KBM-7 (cell line): ENCODE measurements at regions not wholly inside any gene's neighbourhood (a gene's known extent, or its start where the extent isn't known, plus 50 kb on each side); places are given as distances from the start of the nearest gene placed in this dataset.
"Not testable (repeated sequence)": the region's sequence is repeated elsewhere in the genome, so short reads cannot be mapped to it uniquely, and the experiment has no call there.

Source experiments
- DNase-seq: peaks from one replicate; pipeline ENCODE4 v3.0.0-alpha.2; 2015
- in situ Hi-C: fragments of 300-500 bp; cut with MboI; formaldehyde crosslinking; loops from 2 replicates; pipeline ENCODE4 v1.14.3; 2020; ENCODE audit warnings: low sequenced_read_pairs, low pct_unique_long_range_greater_than_20kb, mixed read lengths

DNA sequence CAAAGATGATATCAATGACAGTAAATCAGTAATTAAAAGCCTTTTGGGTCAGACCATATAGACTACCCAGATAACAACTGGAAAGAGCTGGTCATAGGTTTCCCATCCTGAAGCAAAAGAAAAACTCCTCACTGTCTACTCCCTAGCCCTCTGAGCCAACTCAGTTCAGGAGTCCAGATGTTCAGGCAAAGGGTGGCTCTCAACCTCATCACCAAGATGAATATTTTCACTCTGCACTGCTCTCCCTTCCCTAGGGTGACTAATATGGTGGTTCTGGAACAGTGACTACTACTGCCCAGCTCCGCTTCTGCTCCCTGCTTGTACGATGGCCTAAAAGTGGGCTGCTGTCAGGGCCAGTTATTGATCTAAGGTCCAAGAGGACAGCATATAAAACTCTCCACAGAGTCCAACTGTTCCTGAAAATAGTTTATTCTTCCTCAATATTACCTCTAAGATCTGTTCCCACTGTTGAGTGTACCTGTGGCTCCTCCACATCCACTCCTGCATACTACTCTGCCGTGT lies 263.4 kb upstream of the SLC30A5 start:
- DNase-seq, result no peak
- in situ Hi-C loops, result no loop called here

GRCh38 chr5:68834491-68834981 lies 259.3 kb upstream of the SLC30A5 start:
- DNase-seq, result no peak
- in situ Hi-C loops, result no loop called here

- DNase-seq, result no peak
Measured at GRCh38 chr5:68838157-68838718, 255.6 kb upstream of the SLC30A5 start.

DNA sequence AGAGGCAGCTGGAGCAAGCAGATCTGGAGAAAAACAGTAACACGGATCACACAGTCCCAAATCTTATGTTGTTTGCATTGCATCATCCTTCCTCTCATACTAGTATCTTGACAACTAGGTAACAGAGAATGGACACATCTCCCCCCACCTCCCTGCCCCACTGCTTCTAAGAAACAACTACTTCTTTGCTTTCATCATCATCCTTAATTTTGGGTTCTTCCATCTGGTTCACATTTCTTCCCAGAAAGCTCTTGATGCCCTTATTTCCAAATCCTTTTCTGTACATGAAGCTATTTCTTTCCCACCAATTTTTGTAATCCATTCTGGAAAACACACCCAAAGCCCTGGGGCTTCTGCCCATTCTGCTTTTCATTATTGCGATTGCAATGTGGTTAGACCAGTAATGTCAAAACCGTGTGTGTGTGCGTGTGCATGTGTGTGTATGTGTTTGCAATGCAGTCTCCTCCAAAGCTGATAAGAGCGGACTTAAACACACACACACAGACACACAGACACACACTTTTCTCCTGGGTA lies 254.7 kb upstream of the SLC30A5 start:
- no peak for DNase-seq
- in situ Hi-C loops, result no loop called here

More at GRCh38 chr5:68838157-68838718, 255.6 kb upstream of the SLC30A5 start:
- in situ Hi-C loops, result no loop called here

DNA sequence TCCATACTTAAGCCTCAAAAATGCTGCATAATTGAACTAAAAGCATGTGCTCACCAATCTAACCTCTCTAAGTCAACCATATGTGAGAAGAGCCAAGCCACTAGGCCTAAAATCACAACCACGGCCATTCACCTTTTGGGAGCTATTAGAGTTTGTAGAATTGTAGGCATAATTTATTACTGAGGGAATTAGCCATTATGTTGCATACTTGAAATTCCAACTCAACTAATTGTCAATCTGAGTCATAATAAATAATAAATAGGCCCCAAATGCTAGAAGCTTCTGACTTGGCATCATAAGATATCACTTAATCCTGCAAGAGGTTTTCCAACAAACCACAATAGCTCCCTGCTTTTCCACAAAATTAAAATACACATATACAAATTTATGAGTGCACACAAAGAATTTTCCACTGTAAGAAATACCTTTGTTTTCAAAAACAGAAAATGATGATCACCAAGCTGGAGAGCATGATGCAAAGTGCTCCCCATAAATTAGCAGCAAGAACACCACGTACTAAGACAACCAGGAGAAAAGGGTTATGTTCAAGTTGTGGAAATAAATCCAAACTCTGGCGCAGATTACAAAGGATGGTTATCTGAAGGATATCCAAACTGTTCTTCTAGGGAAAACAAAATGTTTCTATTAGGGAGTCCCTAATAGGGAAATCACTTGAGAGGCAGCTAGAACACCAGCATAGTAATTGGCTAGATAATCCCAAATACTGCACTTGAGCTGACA lies 250.0 kb upstream of the SLC30A5 start:
- no peak for DNase-seq
- in situ Hi-C loops, result no loop called here

DNA sequence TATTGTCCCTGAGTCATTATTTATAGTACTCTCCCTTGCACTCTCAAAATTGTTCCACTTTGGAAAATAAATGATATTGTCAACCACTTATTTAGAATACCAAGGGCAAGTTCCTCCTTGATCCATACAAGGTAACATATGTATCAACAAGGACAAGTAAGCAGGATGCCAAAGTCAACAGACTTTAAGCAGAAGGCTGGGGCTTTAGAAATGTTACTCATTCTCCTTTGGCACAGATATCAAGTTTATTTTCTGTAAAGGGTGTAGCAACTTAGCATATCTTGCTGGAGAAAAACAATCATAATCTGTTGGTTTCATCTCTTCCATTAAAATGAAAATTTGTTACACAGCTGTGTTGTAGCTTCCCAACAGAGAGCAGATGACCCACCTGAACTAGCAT lies 248.7 kb upstream of the SLC30A5 start:
- no peak for DNase-seq
- in situ Hi-C loops, result no loop called here

GRCh38 chr5:68846828-68847227 lies 247.0 kb upstream of the SLC30A5 start:
- in situ Hi-C loops, result no loop called here
- no peak for DNase-seq

DNA sequence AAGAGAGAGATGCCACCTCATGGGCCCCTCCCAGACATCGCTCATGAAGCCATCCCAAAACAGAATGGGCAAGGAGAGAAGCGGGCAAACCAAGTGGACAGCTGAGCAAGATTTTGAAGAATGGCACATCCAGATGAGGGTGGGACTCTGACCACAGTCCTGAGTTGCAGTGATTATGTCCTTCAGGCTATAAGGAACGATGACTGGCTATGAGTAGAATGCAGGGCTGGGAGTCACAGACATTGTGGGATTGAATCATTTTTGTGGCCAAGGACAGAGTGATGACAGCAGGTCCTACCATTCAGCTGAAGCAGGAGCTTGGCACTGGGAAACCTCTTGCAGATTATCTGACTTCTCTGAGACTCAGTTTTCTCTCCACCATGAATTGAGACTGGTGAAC lies 245.7 kb upstream of the SLC30A5 start:
- no peak for DNase-seq
- in situ Hi-C loops, result no loop called here

DNA sequence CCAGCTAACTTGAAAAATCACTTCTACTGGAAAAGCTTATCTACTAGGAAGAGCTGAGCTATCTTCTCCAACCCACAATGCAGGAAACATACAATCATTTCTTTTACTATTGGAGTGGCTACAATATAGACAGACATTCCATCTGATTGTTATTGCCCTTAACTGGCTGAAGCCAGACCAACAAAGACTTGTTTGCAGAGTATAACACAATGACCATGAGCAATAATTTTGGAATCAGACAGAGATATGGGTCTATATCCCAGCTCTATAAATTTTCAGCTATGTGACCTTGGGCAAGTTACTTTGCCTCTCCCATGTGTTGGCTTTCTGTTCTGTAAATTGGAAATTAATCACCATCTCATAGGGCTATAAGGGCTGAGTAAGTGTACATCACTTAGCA lies 244.7 kb upstream of the SLC30A5 start:
- DNase-seq, result no peak
- in situ Hi-C loops, result no loop called here

DNA sequence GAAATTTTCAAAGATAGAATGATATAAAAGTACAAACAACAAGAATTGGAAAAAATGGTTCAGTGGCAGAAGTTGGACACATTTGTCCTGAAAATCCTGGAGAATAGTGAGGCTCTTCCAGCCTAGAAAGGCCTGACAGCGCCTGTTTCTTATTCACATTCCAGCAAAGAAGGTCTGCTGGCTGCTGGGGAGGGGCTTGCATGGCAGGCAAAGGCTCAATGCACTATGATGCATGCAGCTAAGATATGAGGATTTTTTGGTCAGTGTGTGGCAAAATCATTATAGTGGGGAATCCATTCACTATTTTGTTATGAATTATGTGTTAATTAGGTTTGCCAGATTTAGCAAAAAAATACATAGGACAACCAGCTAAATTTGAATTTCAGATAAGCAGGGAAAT lies 243.9 kb upstream of the SLC30A5 start:
- DNase-seq, result no peak
- in situ Hi-C loops, result no loop called here

DNA sequence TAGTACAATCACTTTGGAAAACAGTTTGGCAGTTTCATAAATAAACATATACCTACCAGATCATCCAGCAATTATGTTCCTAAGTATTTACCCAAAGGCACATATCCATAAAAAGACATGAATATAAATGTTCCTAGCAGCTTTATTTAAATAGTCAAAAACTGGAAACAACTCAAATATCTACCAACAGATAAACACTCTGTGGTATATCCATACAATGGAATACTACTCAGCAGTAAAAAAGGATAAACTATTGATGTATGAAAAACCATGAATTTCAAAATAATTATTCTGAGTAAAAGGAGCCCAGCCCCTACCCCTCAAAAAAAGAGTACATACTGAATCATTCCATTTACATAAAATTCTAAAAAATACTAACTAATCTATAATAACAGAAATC lies 232.7 kb upstream of the SLC30A5 start:
- DNase-seq, result no peak
- in situ Hi-C loops, result no loop called here

DNA sequence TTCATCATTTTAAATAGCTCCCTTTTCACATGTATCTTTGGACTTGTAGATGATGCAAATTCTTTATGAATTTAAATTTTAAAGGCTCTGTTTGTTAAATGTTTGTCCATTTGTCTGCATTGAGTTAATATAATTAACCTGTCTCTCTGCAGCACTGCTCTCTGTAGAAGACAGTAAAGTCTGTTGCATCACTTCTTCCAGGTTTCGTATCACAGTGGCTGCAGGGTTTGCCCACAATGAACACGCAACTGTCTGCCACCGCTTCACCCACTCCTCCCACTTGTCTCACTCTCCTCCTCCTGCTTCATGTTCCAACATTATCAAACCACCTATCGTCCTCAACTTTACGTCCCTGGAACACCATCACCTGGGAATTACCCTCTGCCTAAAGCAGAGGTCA lies 231.3 kb upstream of the SLC30A5 start:
- DNase-seq, result no peak
- in situ Hi-C loops, result no loop called here

DNA sequence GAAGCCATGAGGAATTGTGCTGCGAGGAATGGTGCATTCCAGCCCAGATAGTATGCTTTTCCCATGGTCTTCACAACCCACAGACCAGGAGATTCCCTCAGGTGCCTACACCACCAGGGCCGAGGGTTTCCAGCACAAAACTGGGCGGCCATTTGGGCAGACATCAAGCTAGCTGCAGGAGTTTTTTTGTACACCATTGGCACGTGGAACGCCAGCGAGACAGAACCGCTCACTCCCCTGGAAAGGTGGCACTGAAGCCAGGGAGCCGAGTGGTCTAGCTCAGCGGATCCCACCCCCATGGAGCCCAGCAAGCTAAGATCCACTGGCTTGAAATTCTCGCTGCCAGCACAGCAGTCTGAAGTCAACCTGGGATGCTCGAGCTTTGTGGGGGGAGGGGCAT lies 228.6 kb upstream of the SLC30A5 start:
- in situ Hi-C loops, DNase-seq: not testable (repeated sequence)

GRCh38 chr5:68872088-68872839 lies 221.6 kb upstream of the SLC30A5 start:
- DNase-seq, result no peak
- in situ Hi-C loops, result no loop called here

GRCh38 chr5:68873198-68873597 lies 220.6 kb upstream of the SLC30A5 start:
- in situ Hi-C loops, result no loop called here
- DNase-seq, result no peak

GRCh38 chr5:68875351-68875750 lies 218.5 kb upstream of the SLC30A5 start:
- no peak for DNase-seq
- in situ Hi-C loops, result no loop called here

DNA sequence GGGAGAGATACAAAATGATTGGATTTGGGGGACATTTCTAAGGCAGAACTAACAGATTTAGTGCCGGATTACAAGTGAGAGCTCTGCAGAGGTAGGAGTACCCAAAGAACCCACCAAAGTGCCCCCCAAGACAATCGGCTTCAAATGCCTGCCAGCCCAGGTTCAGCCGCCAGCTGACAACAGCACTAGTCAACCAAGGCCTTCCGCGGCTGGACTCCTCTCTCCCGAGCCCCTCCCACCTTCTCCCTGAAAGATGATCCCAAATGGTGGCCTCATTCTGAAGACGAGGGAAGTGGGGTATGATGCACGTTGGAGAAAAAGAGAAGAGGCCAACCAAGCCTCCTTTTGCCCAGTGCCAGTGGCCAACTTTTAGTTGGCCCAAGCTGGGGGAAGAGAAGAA lies 210.4 kb upstream of the SLC30A5 start:
- in situ Hi-C loops, result no loop called here
- no peak for DNase-seq

GRCh38 chr5:68884144-68884754 lies 209.6 kb upstream of the SLC30A5 start:
- in situ Hi-C loops, result no loop called here
- DNase-seq, result no peak

GRCh38 chr5:68884883-68885282 lies 208.9 kb upstream of the SLC30A5 start:
- peak; percentile 10 for DNase-seq
- in situ Hi-C loops, result no loop called here
